RWPE1 (cell line): ENCODE measurements at regions not wholly inside any gene's neighbourhood (a gene's known extent, or its start where the extent isn't known, plus 50 kb on each side); places are given as distances from the start of the nearest gene placed in this dataset.

Experiments used
- CTCF ChIA-PET: fragments of 350-600 bp; sonication (Branson Sonifier 250); formaldehyde crosslinking; extraction: SDS; loops from one replicate; lab custom pipeline; 2021; lab: Yijun Ruan, JAX
- POLR2A ChIA-PET: fragments of 400-600 bp; formaldehyde crosslinking; extraction: SDS; loops from one replicate; lab custom pipeline; 2020; ENCODE audit warnings: antibody characterized with exemption; ENCODE audit not compliant: low non-redundant PET; lab: Yijun Ruan, JAX
- DNase-seq: peaks from one replicate; pipeline ENCODE4 v3.0.0; 2012; ENCODE audit warnings: low spot score
- H3K27ac ChIP-seq: fragments of 450-650 bp; 2 replicates; pipeline ENCODE4 v1.5.1; 2017
- CTCF ChIP-seq: fragments of 450-650 bp; conservative IDR thresholded peaks from 2 replicates; pipeline ENCODE4 v1.5.1; 2017; ENCODE audit warnings: low read depth, mild to moderate bottlenecking

- CTCF ChIA-PET: interaction anchor here (0.6 kb wide), 1 partner anchor 29 kb away, joined by 5 read pairs; no protein-coding TSS in a partner anchor
- POLR2A ChIA-PET: no interaction called here
These were observed 1158.0 kb downstream of the MAT2B start for GRCh38 chr5:164663198-164663989.

GRCh38 chr5:164671640-164672039 is 1166.2 kb downstream of the MAT2B start:
- ChIA-PET POLR2A (no interaction called here), CTCF (no interaction called here)
- no peak for DNase-seq
- no peak overlapping the region for H3K27ac ChIP-seq
- no peak for TF ChIP-seq CTCF

More at GRCh38 chr5:164663198-164663989, 1158.0 kb downstream of the MAT2B start:
- no peak overlapping the region for H3K27ac ChIP-seq
- peak; percentile 13 for DNase-seq
- no peak for TF ChIP-seq CTCF

GRCh38 chr5:164672205-164672604 is 1166.8 kb downstream of the MAT2B start:
- POLR2A ChIA-PET: no interaction called here
- TF ChIP-seq CTCF: no peak
- DNase-seq: no peak

GRCh38 chr5:164672931-164673694 is 1167.7 kb downstream of the MAT2B start:
- peak; percentile 23 for DNase-seq
- CTCF ChIA-PET: interaction anchor here (0.5 to 1.0 kb wide), 5 partner anchors 8 to 1768 kb away, joined by 3 to 7 read pairs (median 4); no protein-coding TSS in a partner anchor
- no peak overlapping the region for H3K27ac ChIP-seq
- peak; percentile 37 for TF ChIP-seq CTCF
- POLR2A ChIA-PET: no interaction called here

More at GRCh38 chr5:164672205-164672604, 1166.8 kb downstream of the MAT2B start:
- no peak overlapping the region for H3K27ac ChIP-seq
- CTCF ChIA-PET: interaction anchor here (0.7 to 1.0 kb wide), 2 partner anchors 168 to 770 kb away, joined by 4 to 5 read pairs; no protein-coding TSS in a partner anchor

- CTCF ChIA-PET: no interaction called here
- no peak overlapping the region for H3K27ac ChIP-seq
- POLR2A ChIA-PET: no interaction called here
- DNase-seq: no peak
- no peak for TF ChIP-seq CTCF
These were observed 1174.0 kb downstream of the MAT2B start for GRCh38 chr5:164679461-164679860.

GRCh38 chr5:164680216-164680615 is 1174.8 kb downstream of the MAT2B start:
- CTCF ChIA-PET: no interaction called here
- no peak overlapping the region for H3K27ac ChIP-seq
- no peak for DNase-seq
- POLR2A ChIA-PET: no interaction called here
- no peak for TF ChIP-seq CTCF
